Activated T-cell treated with anti-CD3 and anti-CD28 coated beads, Interleukin-2, amount 50 U/mL, for 72 hours (primary cell): ENCODE measurements at regions not wholly inside any gene's neighbourhood (a gene's known extent, or its start where the extent isn't known, plus 50 kb on each side); places are given as distances from the start of the nearest gene placed in this dataset.
"Not testable (repeated sequence)": the region's sequence is repeated elsewhere in the genome, so short reads cannot be mapped to it uniquely, and the experiment has no call there.

Experiments
- ATAC-seq, 2 donors: fragments of 150-1000 bp; cut with Tn5 transposase; replicated peaks in 1 of 2; 2 replicates each; pipeline ENCODE4 v1.10.0; 2021; ENCODE audit warnings: moderate library complexity in 2 of 2, mild to moderate bottlenecking in 1 of 2
- DNase-seq, 2 donors: peaks; one replicate each; pipeline ENCODE4 v3.0.0; 2021 to 2022; ENCODE audit warnings: mixed read lengths in 1 of 2
- H3K27ac Mint-ChIP-seq: one replicate; pipeline ENCODE4 v1.8.0; 2022; ENCODE audit warnings: mild to moderate bottlenecking, moderate library complexity, mixed read lengths
- H3K27me3 Mint-ChIP-seq: one replicate; pipeline ENCODE4 v1.8.0; 2022; ENCODE audit warnings: low read depth, mixed read lengths
- H3K36me3 Mint-ChIP-seq, 2 donors: one replicate each; pipeline ENCODE4 v1.8.0; 2022; ENCODE audit warnings: mixed read lengths in 2 of 2, mild to moderate bottlenecking in 1 of 2; ENCODE audit not compliant: insufficient read depth in 2 of 2
- H3K4me1 Mint-ChIP-seq: one replicate; pipeline ENCODE4 v1.8.0; 2022; ENCODE audit warnings: low read depth, mixed read lengths
- H3K4me3 Mint-ChIP-seq, 2 donors: one replicate each; pipeline ENCODE4 v1.8.0; 2022; ENCODE audit warnings: mild to moderate bottlenecking in 2 of 2, mixed read lengths in 2 of 2, moderate library complexity in 2 of 2
- H3K9me3 Mint-ChIP-seq, 2 donors: one replicate each; pipeline ENCODE4 v1.8.0; 2022; ENCODE audit warnings: mixed read lengths in 2 of 2

DNA sequence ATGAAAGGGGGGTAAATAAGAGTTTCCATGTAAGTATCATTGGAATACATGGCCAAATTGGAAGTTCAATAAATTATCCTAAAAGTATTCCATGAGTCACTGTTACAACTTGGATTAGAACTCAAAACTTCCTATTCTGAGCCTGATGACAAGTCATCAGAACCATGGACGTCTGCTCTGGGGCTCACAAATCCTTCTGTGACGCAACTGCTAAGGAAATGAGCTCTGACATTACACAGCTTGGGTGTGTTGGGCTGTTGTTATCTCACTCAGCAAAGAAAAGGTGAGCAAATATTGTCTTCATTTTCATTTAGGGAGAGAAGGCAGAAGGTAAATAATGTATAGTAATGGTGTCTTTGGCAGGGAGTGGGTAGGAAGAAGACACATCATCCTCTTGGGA lies 214.8 kb upstream of the ADO start:
- DNase-seq = no peak
- Mint-ChIP-seq H3K9me3 (no peaks in the 10 kb centered on the region), H3K36me3 (no peaks in the 10 kb centered on the region), H3K27ac (no peak overlapping the region), H3K4me1 (peaks cover 19% of the 10 kb centered on the region), H3K4me3 (no peak overlapping the region), H3K27me3 (peaks cover 24% of the 10 kb centered on the region)
- ATAC-seq = no peak

DNA sequence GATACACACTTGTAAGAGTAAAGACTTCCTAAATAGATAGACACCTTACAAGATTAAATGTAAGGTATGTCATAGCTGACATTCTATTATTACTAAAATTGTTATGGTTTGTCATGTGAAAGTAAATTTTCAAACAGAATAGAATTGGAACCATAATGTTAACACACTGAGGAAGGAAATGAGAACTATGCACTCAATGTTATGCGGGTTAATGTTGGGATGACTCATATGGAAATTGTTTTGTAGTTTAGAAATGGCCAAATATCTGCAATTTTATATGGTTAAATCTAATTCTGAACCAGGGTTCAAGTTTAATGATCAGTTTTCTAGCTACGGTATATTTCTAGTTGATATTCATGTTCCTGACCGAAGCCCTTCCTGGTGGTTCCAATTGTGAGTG lies 214.2 kb upstream of the ADO start:
- ATAC-seq (no peak), DNase-seq (no peak)
- H3K4me1 Mint-ChIP-seq = peaks cover 15% of the 10 kb centered on the region
- no peaks in the 10 kb centered on the region for H3K9me3 Mint-ChIP-seq
- no peak overlapping the region for H3K27ac Mint-ChIP-seq
- H3K4me3 Mint-ChIP-seq = no peak overlapping the region
- H3K27me3 Mint-ChIP-seq = peaks cover 24% of the 10 kb centered on the region
- H3K36me3 Mint-ChIP-seq = no peaks in the 10 kb centered on the region

DNA sequence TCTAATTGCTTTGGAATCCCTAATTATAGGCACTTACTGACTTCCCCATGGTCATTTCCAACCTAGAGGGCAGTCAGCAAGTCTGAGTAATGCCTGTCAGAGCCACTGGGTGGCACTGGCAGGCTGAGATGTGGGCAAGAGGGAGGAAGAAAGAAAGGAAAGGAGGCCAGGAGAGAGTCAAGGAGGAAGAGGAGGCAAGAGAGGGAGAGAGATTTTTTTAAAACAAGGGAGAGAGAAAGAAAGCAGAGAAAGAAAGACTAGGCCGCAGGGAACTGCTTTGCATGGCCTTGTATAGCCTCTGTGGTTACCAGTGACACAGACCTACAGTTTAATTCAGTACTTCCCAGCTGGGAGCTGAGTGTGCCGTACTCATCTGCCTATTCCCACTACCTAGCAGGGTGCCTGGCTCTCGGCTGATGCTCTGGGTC lies 210.4 kb upstream of the ADO start:
- H3K4me3 Mint-ChIP-seq = no peak overlapping the region
- no peaks in the 10 kb centered on the region for H3K9me3 Mint-ChIP-seq
- ATAC-seq (peak; percentile 69 to 76), DNase-seq (peak; percentile 54 to 62)
- peaks cover 22% of the 10 kb centered on the region for H3K27me3 Mint-ChIP-seq
- peaks cover 15% of the 10 kb centered on the region for H3K4me1 Mint-ChIP-seq
- H3K27ac Mint-ChIP-seq = no peak overlapping the region
- no peaks in the 10 kb centered on the region for H3K36me3 Mint-ChIP-seq

DNA sequence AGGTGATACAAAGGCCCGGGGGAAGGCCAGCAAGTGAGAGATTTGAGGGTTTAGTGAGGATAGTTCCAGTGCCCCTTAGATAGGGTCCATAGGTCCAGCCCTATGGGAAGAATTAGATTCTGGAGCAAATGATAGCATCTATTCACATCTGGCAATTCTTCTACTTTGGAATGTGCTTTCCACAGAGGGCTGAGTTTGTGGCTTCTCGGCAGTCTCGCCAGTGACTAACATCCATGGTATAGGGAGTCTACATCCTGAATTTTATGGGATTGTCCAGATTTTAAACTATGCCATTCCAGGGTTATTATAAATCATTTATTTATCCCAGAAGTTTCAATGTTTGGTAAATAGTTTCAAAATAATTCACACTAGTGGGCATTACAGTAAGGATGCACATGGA lies 207.3 kb upstream of the ADO start:
- DNase-seq (no peak), ATAC-seq (no peak)
- peaks cover 22% of the 10 kb centered on the region for H3K27me3 Mint-ChIP-seq
- no peaks in the 10 kb centered on the region for H3K9me3 Mint-ChIP-seq
- H3K36me3 Mint-ChIP-seq = no peaks in the 10 kb centered on the region
- no peak overlapping the region for H3K27ac Mint-ChIP-seq
- H3K4me1 Mint-ChIP-seq = peaks cover 6% of the 10 kb centered on the region
- no peak overlapping the region for H3K4me3 Mint-ChIP-seq

DNA sequence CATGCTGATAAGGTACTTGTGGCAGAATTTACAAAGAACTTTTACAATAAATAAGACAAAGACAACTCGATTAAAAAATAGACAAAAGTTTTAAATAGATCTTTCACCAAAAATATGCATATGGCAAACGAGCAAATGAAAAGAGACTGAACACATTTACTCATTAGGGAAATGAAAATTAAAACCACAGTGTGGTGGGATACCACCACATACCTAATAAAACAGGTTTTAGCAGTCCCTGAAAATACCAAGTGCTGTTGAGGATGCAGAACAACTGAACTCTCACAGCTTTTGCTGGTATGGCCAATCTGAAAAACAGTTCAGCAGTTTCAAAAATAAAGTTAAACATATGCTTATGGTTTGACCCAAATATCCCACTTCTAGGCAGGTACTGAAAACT lies 205.4 kb upstream of the ADO start:
- peaks cover 0 to 2% of the 10 kb centered on the region in 2 donors for H3K36me3 Mint-ChIP-seq
- peaks cover 22% of the 10 kb centered on the region for H3K27me3 Mint-ChIP-seq
- H3K9me3 Mint-ChIP-seq = no peaks in the 10 kb centered on the region
- no peak for DNase-seq
- no peak overlapping the region for H3K27ac Mint-ChIP-seq
- no peak overlapping the region for H3K4me3 Mint-ChIP-seq
- no peak for ATAC-seq
- peaks cover 2% of the 10 kb centered on the region for H3K4me1 Mint-ChIP-seq

DNA sequence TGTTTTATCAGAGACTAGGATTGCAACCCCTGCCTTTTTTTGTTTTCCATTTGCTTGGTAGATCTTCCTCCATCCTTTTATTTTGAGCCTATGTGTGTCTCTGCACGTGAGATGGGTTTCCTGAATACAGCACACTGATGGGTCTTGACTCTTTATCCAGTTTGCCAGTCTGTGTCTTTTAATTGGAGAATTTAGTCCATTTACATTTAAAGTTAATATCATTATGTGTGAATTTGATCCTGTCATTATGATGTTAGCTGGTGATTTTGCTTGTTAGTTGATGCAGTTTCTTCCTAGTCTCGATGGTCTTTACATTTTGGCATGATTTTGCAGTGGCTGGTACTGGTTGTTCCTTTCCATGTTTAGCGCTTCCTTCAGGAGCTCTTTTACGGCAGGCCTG lies 198.0 kb upstream of the ADO start:
- H3K36me3 Mint-ChIP-seq, ATAC-seq, H3K27ac Mint-ChIP-seq: not testable (repeated sequence)

DNA sequence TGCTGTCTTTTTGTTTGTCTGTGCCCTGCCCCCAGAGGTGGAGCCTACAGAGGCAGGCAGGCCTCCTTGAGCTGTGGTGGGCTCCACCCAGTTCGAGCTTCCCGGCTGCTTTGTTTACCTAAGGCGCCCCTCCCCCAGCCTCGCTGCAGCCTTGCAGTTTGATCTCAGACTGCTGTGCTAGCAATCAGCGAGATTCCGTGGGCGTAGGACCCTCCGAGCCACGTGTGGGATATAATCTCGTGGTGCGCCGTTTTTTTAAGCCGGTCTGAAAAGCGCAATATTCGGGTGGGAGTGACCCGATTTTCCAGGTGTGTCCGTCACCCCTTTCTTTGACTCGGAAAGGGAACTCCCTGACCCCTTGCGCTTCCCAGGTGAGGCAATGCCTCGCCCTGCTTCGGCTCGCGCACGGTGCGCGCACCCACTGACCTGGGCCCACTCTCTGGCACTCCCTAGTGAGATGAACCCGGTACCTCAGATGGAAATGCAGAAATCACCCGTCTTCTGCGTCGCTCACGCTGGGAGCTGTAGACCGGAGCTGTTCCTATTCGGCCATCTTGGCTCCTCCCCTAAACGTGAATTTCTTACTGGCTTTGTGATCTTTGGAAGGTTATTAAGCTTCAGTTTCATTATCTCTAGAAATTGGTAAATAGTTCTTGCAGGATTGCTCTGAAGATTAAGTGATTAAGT lies 196.2 kb upstream of the ADO start:
- not testable (repeated sequence) for ATAC-seq, DNase-seq, H3K4me3 Mint-ChIP-seq, H3K36me3 Mint-ChIP-seq, H3K27ac Mint-ChIP-seq, H3K9me3 Mint-ChIP-seq
- peaks cover 33% of the 10 kb centered on the region for H3K4me1 Mint-ChIP-seq
- peaks cover 20% of the 10 kb centered on the region for H3K27me3 Mint-ChIP-seq

More for the DNA sequence above, 198.0 kb upstream of the ADO start:
- H3K9me3 Mint-ChIP-seq, H3K4me3 Mint-ChIP-seq, DNase-seq: not testable (repeated sequence)
- Mint-ChIP-seq H3K27me3 (peaks cover 11% of the 10 kb centered on the region), H3K4me1 (peaks cover 15% of the 10 kb centered on the region)

DNA sequence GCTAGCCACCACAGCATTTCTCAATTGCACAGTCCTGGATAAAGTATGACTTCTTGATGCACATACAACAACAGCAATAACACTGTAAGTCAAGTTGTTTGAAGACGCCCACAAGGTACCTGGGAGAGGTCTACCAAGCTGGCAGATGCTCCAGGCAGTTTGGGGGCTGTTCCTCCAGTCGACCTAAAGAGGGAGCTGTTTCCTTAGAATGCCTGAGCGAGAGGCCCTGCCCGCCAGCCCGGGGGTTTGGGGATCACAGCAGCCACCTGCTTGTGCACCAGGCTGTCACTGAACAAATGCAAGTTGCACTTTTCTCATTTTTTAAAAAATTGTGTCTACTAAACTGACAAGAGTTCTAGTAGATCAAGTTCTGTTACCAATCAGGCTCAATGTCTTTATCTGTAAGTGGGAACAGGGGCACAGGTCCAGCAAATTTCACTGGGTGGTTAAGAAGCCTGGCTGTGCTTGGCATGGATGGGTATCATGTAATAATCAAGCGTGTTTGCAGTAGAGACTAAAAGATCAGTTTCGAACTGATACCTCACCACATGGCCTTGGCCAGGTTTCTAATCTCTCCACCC lies 193.8 kb upstream of the ADO start:
- H3K4me1 Mint-ChIP-seq = peaks cover 56% of the 10 kb centered on the region

DNA sequence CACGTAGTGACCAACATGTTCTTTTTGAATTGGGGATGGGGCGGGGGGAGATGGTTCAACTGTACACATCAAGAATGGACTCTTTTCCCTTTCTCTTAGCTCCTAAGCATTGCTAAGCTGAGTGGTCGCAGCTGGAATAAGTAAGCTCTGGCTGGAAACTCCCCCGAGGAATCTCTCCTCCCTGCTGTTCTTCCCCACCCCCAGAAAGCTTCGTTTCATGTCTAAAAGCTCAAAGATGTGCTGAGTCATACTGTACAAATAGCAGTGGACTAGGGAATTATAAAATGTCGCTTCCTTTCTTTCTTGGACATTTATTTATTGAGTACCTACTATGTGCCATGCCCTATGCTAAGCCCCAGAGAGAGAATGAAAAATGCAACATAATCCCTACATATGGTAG lies 191.1 kb upstream of the ADO start:
- peaks cover 2% of the 10 kb centered on the region in 2 donors for H3K36me3 Mint-ChIP-seq
- no peak overlapping the region for H3K4me3 Mint-ChIP-seq
- ATAC-seq = no peak
- peaks cover 27% of the 10 kb centered on the region for H3K27me3 Mint-ChIP-seq
- peaks cover 2% of the 10 kb centered on the region in 2 donors for H3K9me3 Mint-ChIP-seq
- H3K27ac Mint-ChIP-seq = no peak overlapping the region
- H3K4me1 Mint-ChIP-seq = peaks cover 56% of the 10 kb centered on the region
- DNase-seq = no peak

More for the DNA sequence above, 193.8 kb upstream of the ADO start:
- DNase-seq = peak; percentile 76 to 84
- Mint-ChIP-seq H3K9me3 (peaks cover 2% of the 10 kb centered on the region in 2 donors), H3K4me3 (no peak overlapping the region), H3K27ac (no peak overlapping the region), H3K27me3 (peaks cover 27% of the 10 kb centered on the region), H3K36me3 (peaks cover 2% of the 10 kb centered on the region in 2 donors)
- peak; percentile 29 to 40 for ATAC-seq

DNA sequence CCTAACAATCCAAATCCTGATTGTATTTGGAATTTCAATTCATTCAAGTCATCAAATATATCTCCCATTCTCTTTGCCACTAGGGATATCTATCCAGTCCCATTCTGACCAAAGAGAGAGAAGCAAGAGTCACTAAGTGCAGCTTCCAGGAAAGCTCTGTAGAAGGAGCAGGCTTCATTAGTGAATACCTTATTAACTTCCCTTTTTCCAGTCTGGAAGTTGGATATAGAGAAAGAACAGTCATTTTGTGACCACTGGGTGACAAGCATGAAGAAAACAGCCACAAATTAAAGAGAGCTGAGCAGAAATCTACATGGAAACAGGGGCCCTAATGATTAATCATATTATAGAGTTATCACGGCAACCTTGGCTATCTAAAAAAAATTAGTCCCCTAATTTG lies 190.7 kb upstream of the ADO start:
- H3K27ac Mint-ChIP-seq = no peak overlapping the region
- ATAC-seq (no peak), DNase-seq (no peak)
- peaks cover 2% of the 10 kb centered on the region in 2 donors for H3K9me3 Mint-ChIP-seq
- no peak overlapping the region for H3K4me3 Mint-ChIP-seq
- H3K27me3 Mint-ChIP-seq = peaks cover 27% of the 10 kb centered on the region
- H3K4me1 Mint-ChIP-seq = peaks cover 58% of the 10 kb centered on the region
- peaks cover 2% of the 10 kb centered on the region in 2 donors for H3K36me3 Mint-ChIP-seq

DNA sequence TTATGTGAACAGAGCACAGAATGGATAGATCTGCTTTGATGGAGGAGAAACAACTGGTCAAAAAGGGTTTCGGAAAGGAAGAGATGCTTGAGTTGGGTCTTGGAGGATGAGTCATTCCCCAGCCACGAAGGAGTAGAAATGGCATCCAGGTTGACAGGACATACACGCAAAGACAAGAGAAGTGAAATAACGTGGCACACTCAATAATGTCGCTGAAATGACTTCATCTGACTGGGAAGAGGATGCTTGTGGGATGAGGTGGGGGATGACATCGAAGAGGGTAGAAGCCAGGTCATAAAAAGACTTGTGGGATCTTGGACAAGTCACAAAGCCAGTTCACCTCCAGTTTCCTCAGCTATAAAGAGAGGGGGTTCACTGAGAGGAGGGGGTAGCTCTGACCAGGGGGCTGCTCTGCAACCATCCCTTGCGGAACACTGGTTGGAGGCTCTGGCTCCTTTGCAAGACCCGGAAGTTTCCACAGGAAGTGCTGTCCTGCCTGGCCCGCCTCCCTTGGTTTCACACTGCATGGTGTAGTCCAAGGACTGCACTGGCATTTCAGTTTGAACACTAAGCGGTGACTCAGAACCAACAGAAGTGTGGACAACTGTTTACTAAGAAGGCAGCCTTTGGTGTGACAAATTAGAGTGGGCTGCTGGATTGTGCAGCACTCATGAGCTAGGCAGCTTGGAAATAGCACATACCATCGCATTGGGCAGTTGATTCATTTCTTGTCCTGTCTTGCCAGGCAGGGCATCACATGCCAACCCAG lies 189.9 kb upstream of the ADO start:
- Mint-ChIP-seq H3K4me3 (peak overlapping the region; percentile 13 to 47), H3K36me3 (peaks cover 2% of the 10 kb centered on the region in 2 donors), H3K27ac (peak overlapping the region; percentile 51), H3K9me3 (peaks cover 2% of the 10 kb centered on the region in 2 donors), H3K27me3 (peaks cover 27% of the 10 kb centered on the region), H3K4me1 (peaks cover 65% of the 10 kb centered on the region)
- DNase-seq (peak; percentile 64 to 68), ATAC-seq (peak; percentile 90)

DNA sequence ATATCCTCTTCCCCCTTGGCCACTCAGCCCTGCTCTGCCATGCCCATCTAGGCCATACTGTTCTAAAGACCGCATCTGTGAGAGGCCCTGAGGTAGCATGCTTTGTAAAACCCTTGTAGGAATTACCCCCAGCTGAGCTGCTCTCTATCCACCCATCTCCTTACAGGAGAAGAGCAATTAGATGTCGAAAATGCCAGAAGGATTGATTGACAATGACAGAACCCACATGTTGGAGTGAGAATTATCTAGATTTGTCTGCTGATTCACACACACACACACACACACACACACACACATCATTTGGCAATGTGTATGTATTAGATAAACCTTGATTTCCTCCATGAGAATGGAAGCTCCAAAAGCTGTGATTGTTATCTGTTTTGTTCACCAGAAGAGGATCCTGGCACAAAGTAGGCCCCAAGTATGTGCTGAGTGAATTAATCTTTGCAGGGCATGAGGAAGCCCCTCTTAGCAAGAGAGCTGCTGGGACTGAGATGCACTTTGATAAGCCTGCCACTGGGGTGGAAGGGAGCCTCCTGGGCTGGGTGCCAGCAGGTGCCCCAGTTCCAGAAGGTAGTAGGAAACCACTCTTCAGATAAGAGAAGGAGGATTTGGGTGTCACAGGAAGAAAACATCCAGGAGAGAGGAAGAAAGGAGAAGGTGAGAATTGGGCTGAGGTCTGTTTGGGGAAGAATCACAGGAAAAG lies 187.5 kb upstream of the ADO start:
- no peak for ATAC-seq
- peaks cover 59% of the 10 kb centered on the region for H3K4me1 Mint-ChIP-seq
- DNase-seq = no peak

DNA sequence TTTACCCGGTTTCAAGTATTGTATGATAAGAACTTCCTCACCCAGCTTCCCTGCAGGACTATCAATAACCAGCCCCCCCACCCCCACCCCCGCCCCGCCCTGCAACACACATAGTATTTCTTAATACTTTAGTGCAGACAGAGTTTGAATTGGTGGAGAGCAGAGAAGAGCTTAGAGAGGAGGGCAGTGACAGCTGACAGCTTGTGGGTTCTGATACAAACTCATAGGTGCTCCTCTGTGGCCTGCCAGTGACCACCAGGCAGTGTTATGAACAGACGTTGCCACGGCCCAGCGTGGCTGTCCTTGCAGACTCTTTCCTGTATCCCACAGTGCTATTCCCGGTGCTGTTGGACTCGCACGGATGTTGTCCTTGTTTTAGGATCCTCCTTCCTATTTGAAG lies 186.9 kb upstream of the ADO start:
- Mint-ChIP-seq H3K27me3 (peaks cover 13% of the 10 kb centered on the region), H3K36me3 (no peaks in the 10 kb centered on the region), H3K27ac (no peak overlapping the region), H3K9me3 (no peaks in the 10 kb centered on the region), H3K4me1 (peaks cover 53% of the 10 kb centered on the region), H3K4me3 (no peak overlapping the region)
- DNase-seq (no peak), ATAC-seq (no peak)

More for the DNA sequence above, 187.5 kb upstream of the ADO start:
- Mint-ChIP-seq H3K4me3 (no peak overlapping the region), H3K36me3 (peaks cover under 1% of the 10 kb centered on the region in 2 donors), H3K27ac (no peak overlapping the region), H3K9me3 (peaks cover under 1% of the 10 kb centered on the region in 2 donors), H3K27me3 (peaks cover 15% of the 10 kb centered on the region)
